HG03521 (cell line): ENCODE measurements at regions not wholly inside any gene's neighbourhood (a gene's known extent, or its start where the extent isn't known, plus 50 kb on each side); places are given as distances from the start of the nearest gene placed in this dataset.

ENCODE experiments used
- ATAC-seq: cut with Tn5 transposase; IDR thresholded peaks from one replicate; pipeline ENCODE4 v1.9.1; 2021; ENCODE audit warnings: mild to moderate bottlenecking, moderate library complexity; ENCODE audit not compliant: unreplicated experiment

- ATAC-seq, result no peak
Observed at GRCh38 chr2:183283209-183283608, 159.0 kb downstream of the NUP35 start.

- no peak for ATAC-seq
Observed at GRCh38 chr2:183284606-183285005, 160.4 kb downstream of the NUP35 start.

- ATAC-seq, result no peak
Observed at GRCh38 chr2:183291436-183291835, 167.2 kb downstream of the NUP35 start.

GRCh38 chr2:183292028-183292427 is 167.8 kb downstream of the NUP35 start:
- ATAC-seq, result no peak

GRCh38 chr2:183339311-183339710 is 215.1 kb downstream of the NUP35 start:
- no peak for ATAC-seq

- ATAC-seq, result no peak
Observed at GRCh38 chr2:183341057-183341456, 216.8 kb downstream of the NUP35 start.

GRCh38 chr2:183347969-183348368 is 223.7 kb downstream of the NUP35 start:
- ATAC-seq, result no peak

- ATAC-seq, result peak; percentile 52
Observed at GRCh38 chr2:183348492-183348891, 224.2 kb downstream of the NUP35 start.

GRCh38 chr2:183349091-183349490 is 224.8 kb downstream of the NUP35 start:
- no peak for ATAC-seq

- ATAC-seq, result no peak
Observed at GRCh38 chr2:183359867-183360266, 235.6 kb downstream of the NUP35 start.

- no peak for ATAC-seq
Observed at GRCh38 chr2:183371545-183371944, 247.3 kb downstream of the NUP35 start.

- no peak for ATAC-seq
Observed at GRCh38 chr2:183375821-183376220, 251.6 kb downstream of the NUP35 start.

GRCh38 chr2:183383854-183384253 is 259.6 kb downstream of the NUP35 start:
- no peak for ATAC-seq

- ATAC-seq, result no peak
Observed at GRCh38 chr2:183389546-183390080, 265.4 kb downstream of the NUP35 start.

GRCh38 chr2:183390109-183390508 is 265.9 kb downstream of the NUP35 start:
- ATAC-seq, result no peak

GRCh38 chr2:183404392-183404791 is 280.1 kb downstream of the NUP35 start:
- no peak for ATAC-seq

GRCh38 chr2:183408562-183408961 is 284.3 kb downstream of the NUP35 start:
- ATAC-seq, result no peak

GRCh38 chr2:183409662-183410061 is 285.4 kb downstream of the NUP35 start:
- no peak for ATAC-seq

- no peak for ATAC-seq
Observed at GRCh38 chr2:183416753-183417152, 292.5 kb downstream of the NUP35 start.

- ATAC-seq, result no peak
Observed at GRCh38 chr2:183426825-183427224, 302.6 kb downstream of the NUP35 start.

GRCh38 chr2:183427558-183427957 is 303.3 kb downstream of the NUP35 start:
- no peak for ATAC-seq

- ATAC-seq, result no peak
Observed at GRCh38 chr2:183428881-183429280, 304.6 kb downstream of the NUP35 start.

GRCh38 chr2:183438541-183438940 is 314.3 kb downstream of the NUP35 start:
- no peak for ATAC-seq
